Fibroblast of skin of abdomen (primary cell): ENCODE measurements at regions not wholly inside any gene's neighbourhood (a gene's known extent, or its start where the extent isn't known, plus 50 kb on each side); places are given as distances from the start of the nearest gene placed in this dataset.

ENCODE experiments used
- DNase-seq: peaks from one replicate; pipeline ENCODE4 v3.0.0-alpha.2; 2013

GRCh38 chr7:15801551-15801950, 115.1 kb upstream of the MEOX2 start:
- DNase-seq = peak; percentile 81

GRCh38 chr7:15801041-15801440, 114.6 kb upstream of the MEOX2 start:
- DNase-seq = peak; percentile 22

- no peak for DNase-seq
These were observed 111.6 kb upstream of the MEOX2 start for GRCh38 chr7:15798081-15798480.

GRCh38 chr7:15795393-15795792, 108.9 kb upstream of the MEOX2 start:
- no peak for DNase-seq

GRCh38 chr7:15794801-15795200, 108.3 kb upstream of the MEOX2 start:
- DNase-seq = no peak

GRCh38 chr7:15784694-15785030, 98.2 kb upstream of the MEOX2 start:
- DNase-seq = no peak

- no peak for DNase-seq
These were observed 97.7 kb upstream of the MEOX2 start for GRCh38 chr7:15783987-15784693.

GRCh38 chr7:15782656-15783055, 96.2 kb upstream of the MEOX2 start:
- no peak for DNase-seq

GRCh38 chr7:15781944-15782343, 95.5 kb upstream of the MEOX2 start:
- no peak for DNase-seq

- peak; percentile 68 for DNase-seq
These were observed 93.8 kb upstream of the MEOX2 start for GRCh38 chr7:15780271-15780670.

- no peak for DNase-seq
These were observed 91.7 kb upstream of the MEOX2 start for GRCh38 chr7:15778191-15778590.

- no peak for DNase-seq
These were observed 79.3 kb upstream of the MEOX2 start for GRCh38 chr7:15765753-15766152.

- no peak for DNase-seq
These were observed 78.4 kb upstream of the MEOX2 start for GRCh38 chr7:15764851-15765382.

GRCh38 chr7:15764010-15764409, 77.5 kb upstream of the MEOX2 start:
- DNase-seq = no peak

GRCh38 chr7:15757041-15758000, 70.8 kb upstream of the MEOX2 start:
- peak; percentile 73 for DNase-seq

- DNase-seq = peak; percentile 95
These were observed 68.6 kb upstream of the MEOX2 start for GRCh38 chr7:15755061-15755460.

GRCh38 chr7:15753887-15754579, 67.5 kb upstream of the MEOX2 start:
- DNase-seq = peak; percentile 90

- no peak for DNase-seq
These were observed 65.9 kb upstream of the MEOX2 start for GRCh38 chr7:15752377-15752776.

- DNase-seq = peak; percentile 88
These were observed 64.8 kb upstream of the MEOX2 start for GRCh38 chr7:15751191-15751701.

GRCh38 chr7:15750727-15751126, 64.2 kb upstream of the MEOX2 start:
- peak; percentile 79 for DNase-seq

- DNase-seq = peak; percentile 63
These were observed 63.1 kb upstream of the MEOX2 start for GRCh38 chr7:15749631-15750030.

GRCh38 chr7:15747712-15748111, 61.2 kb upstream of the MEOX2 start:
- no peak for DNase-seq

- DNase-seq = peak; percentile 65
These were observed 60.8 kb upstream of the MEOX2 start for GRCh38 chr7:15747301-15747700.
